HUES64 (cell line): ENCODE measurements at regions not wholly inside any gene's neighbourhood (a gene's known extent, or its start where the extent isn't known, plus 50 kb on each side); places are given as distances from the start of the nearest gene placed in this dataset.

Experiments used
- H3K27ac ChIP-seq: 2 replicates; pipeline ENCODE4 v1.7.0; 2013; ENCODE audit warnings: low read depth, low read length, inconsistent platforms
- H3K27me3 ChIP-seq: 2 replicates; pipeline ENCODE4 v1.6.1; 2013; ENCODE audit warnings: mild to moderate bottlenecking, low read length; ENCODE audit not compliant: insufficient read depth
- H3K36me3 ChIP-seq: 2 replicates; pipeline ENCODE4 v1.6.1; 2013; ENCODE audit warnings: mild to moderate bottlenecking, low read length; ENCODE audit not compliant: insufficient read depth
- H3K4me1 ChIP-seq: 2 replicates; pipeline ENCODE4 v1.6.1; 2013; ENCODE audit warnings: mild to moderate bottlenecking, low read length, moderate library complexity; ENCODE audit not compliant: insufficient read depth
- H3K4me3 ChIP-seq: 2 replicates; pipeline ENCODE4 v1.5.1; 2013; ENCODE audit warnings: mild to moderate bottlenecking, low read length, moderate library complexity
- H3K9ac ChIP-seq: 2 replicates; pipeline ENCODE4 v1.6.1; 2013; ENCODE audit warnings: mild to moderate bottlenecking, low read depth, low read length
- H3K9me3 ChIP-seq: 2 replicates; pipeline ENCODE4 v1.6.1; 2013; ENCODE audit warnings: low read depth, low read length; ENCODE audit not compliant: insufficient read depth
- WGBS: fragments of 150-250, 120-280 bp; methylation state at CpG from one replicate; pipeline ENCODE4 v1.1.7; 2013; ENCODE audit warnings: missing lambda C conversion rate; 5-methylcytosine and 5-hydroxymethylcytosine counted together

DNA sequence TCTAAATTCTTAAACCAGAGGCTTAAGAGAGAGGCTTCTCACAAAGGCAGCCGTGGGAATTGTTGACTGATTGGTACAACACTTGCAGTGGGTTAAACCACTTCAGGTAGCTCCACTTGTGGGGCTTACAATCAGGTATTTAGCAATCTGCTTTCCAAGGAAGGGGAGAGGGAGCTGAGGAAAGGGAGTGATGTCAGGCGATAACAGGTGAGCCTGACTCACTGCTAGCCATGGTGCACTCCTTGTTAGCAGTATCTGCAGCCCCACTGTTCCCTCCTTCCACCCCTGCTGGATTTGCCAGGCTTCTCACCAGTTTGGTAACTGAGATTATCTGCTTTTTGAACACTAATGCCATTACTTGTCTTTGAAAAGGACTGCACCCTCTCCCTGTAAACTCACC, 1056.7 kb upstream of the FANCL start:
- no peak overlapping the region for H3K4me3 ChIP-seq
- H3K9me3 ChIP-seq = no peaks in the 10 kb centered on the region
- H3K36me3 ChIP-seq = no peaks in the 10 kb centered on the region
- H3K4me1 ChIP-seq = peaks cover 22% of the 10 kb centered on the region
- 96% methylated on average over 2 of the region's 2 CpGs for WGBS
- H3K27ac ChIP-seq = no peak overlapping the region
- no peaks in the 10 kb centered on the region for H3K27me3 ChIP-seq
- no peak overlapping the region for H3K9ac ChIP-seq

- Histone ChIP-seq H3K9me3 (no peaks in the 10 kb centered on the region), H3K36me3 (no peaks in the 10 kb centered on the region), H3K4me1 (peaks cover 21% of the 10 kb centered on the region), H3K27me3 (no peaks in the 10 kb centered on the region), H3K4me3 (no peak overlapping the region), H3K9ac (no peak overlapping the region), H3K27ac (no peak overlapping the region)
- WGBS = 92% methylated on average over 2 of the region's 2 CpGs
These were observed 1055.2 kb upstream of the FANCL start for GRCh38 chr2:59296279-59296678.

- Histone ChIP-seq H3K9me3 (no peaks in the 10 kb centered on the region), H3K27ac (no peak overlapping the region), H3K36me3 (no peaks in the 10 kb centered on the region), H3K9ac (no peak overlapping the region), H3K27me3 (no peaks in the 10 kb centered on the region), H3K4me3 (no peak overlapping the region), H3K4me1 (peaks cover 20% of the 10 kb centered on the region)
- 88% methylated on average over 3 of the region's 3 CpGs for WGBS
These were observed 1054.5 kb upstream of the FANCL start for GRCh38 chr2:59295524-59296162.

DNA sequence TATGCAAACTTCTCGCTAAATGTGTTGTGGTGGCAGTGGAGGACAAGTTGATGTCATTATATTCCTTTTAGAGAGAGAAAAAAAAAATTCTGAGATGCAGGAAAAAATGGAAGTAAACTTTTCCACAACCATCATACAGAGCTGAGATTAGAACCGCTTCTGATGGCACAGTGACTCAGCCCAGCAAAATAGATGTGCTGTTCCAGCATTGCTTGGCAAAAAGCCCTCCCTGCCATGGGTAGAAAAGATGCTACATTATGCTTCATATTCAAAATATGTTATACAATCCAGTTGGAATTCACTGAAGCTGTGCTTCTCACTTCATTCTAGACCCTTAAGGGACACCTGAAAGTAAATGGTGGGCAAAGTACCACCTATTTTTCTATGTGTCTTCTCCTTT, 1047.6 kb upstream of the FANCL start:
- Histone ChIP-seq H3K9me3 (no peaks in the 10 kb centered on the region), H3K27me3 (no peaks in the 10 kb centered on the region), H3K36me3 (no peaks in the 10 kb centered on the region), H3K27ac (no peak overlapping the region), H3K4me3 (no peak overlapping the region), H3K9ac (no peak overlapping the region), H3K4me1 (no peaks in the 10 kb centered on the region)
- WGBS = 86% methylated on average over 2 of the region's 2 CpGs

GRCh38 chr2:59282374-59283057, 1041.4 kb upstream of the FANCL start:
- Histone ChIP-seq H3K4me3 (no peak overlapping the region), H3K36me3 (no peaks in the 10 kb centered on the region), H3K27ac (no peak overlapping the region), H3K9me3 (no peaks in the 10 kb centered on the region), H3K27me3 (no peaks in the 10 kb centered on the region), H3K9ac (no peak overlapping the region), H3K4me1 (no peaks in the 10 kb centered on the region)
- WGBS = 95% methylated on average over 6 of the region's 6 CpGs

DNA sequence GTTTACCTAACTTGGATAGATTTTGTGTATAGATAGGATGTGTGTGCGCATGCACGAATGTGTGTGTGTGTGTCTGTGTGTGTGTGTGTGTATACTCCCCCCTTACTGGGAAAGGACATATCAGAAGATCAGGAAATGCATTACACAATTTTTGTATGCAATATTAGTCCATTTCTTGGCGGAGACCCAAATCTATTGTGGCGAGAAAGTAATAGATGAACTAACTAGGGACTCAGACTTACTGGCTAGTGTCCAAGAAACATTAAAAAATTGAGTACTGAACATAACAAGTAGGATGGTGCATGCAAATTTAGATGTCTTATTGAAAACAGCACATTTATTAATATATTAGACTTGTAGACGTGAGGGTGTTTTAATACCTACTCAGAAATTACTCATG, 1036.5 kb upstream of the FANCL start:
- WGBS = 95% methylated on average over 4 of the region's 5 CpGs

GRCh38 chr2:59276917-59277316, 1035.8 kb upstream of the FANCL start:
- no peaks in the 10 kb centered on the region for H3K4me1 ChIP-seq
- H3K9ac ChIP-seq = no peak overlapping the region
- H3K27ac ChIP-seq = no peak overlapping the region
- no peak overlapping the region for H3K4me3 ChIP-seq
- WGBS = 89% methylated on average over 3 of the region's 3 CpGs
- no peaks in the 10 kb centered on the region for H3K36me3 ChIP-seq
- H3K9me3 ChIP-seq = no peaks in the 10 kb centered on the region
- H3K27me3 ChIP-seq = no peaks in the 10 kb centered on the region

More for the DNA sequence above, 1036.5 kb upstream of the FANCL start:
- Histone ChIP-seq H3K36me3 (no peaks in the 10 kb centered on the region), H3K4me3 (no peak overlapping the region), H3K27ac (no peak overlapping the region), H3K4me1 (no peaks in the 10 kb centered on the region), H3K9ac (no peak overlapping the region), H3K9me3 (no peaks in the 10 kb centered on the region), H3K27me3 (no peaks in the 10 kb centered on the region)

DNA sequence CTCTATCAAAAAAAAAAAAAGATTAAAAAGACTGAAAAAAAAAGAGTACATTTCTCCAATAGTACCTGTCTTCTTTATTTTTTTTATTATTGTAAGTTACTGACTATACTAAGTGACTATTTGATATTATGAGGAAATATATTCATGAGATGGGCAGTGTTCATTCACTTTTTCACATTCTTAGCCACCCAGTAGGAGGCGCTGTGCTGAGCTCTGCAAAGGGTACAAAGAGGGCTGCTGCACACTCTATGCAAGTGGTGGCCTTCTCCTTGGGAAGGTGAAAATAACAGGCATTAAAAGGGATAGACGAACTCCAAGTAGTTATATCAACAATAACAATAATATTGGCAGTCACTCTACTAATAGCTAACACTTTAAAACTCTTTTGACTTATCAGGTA, 1034.9 kb upstream of the FANCL start:
- H3K4me1 ChIP-seq = no peaks in the 10 kb centered on the region
- H3K9ac ChIP-seq = no peak overlapping the region
- no peaks in the 10 kb centered on the region for H3K9me3 ChIP-seq
- H3K27ac ChIP-seq = no peak overlapping the region
- H3K36me3 ChIP-seq = no peaks in the 10 kb centered on the region
- H3K27me3 ChIP-seq = no peaks in the 10 kb centered on the region
- no peak overlapping the region for H3K4me3 ChIP-seq
- WGBS = 49% methylated on average over 2 of the region's 2 CpGs

GRCh38 chr2:59266453-59266852, 1025.3 kb upstream of the FANCL start:
- 82% methylated on average over 2 of the region's 2 CpGs for whole genome bisulfite sequencing
- H3K9ac ChIP-seq = no peak overlapping the region

DNA sequence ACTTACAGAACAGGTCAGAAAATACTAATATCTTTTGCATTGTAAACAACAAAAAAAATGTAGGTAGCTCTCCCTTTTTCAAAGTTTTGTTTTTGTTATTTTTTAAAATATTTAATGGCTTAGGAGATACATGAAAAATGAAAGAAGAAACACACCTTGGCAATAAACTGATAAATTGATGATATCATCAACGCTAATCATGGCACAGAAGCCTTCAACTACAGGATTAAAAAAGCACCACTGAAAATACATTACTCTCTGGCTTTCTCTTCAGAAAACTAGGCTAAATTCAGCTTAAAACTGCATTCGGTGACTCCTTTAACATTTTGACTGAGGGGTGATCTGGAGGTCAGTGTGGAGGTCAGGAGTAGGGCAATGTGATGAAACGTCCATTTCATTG, 1018.8 kb upstream of the FANCL start:
- Histone ChIP-seq H3K4me3 (no peak overlapping the region), H3K4me1 (peaks cover 15% of the 10 kb centered on the region; the same call in 1 of the 2 replicates), H3K27me3 (no peaks in the 10 kb centered on the region), H3K9me3 (no peaks in the 10 kb centered on the region), H3K9ac (no peak overlapping the region), H3K27ac (no peak overlapping the region), H3K36me3 (no peaks in the 10 kb centered on the region)
- 83% methylated on average over 3 of the region's 3 CpGs for WGBS

More at GRCh38 chr2:59266453-59266852, 1025.3 kb upstream of the FANCL start:
- no peaks in the 10 kb centered on the region for H3K27me3 ChIP-seq
- H3K4me1 ChIP-seq = peaks cover 7% of the 10 kb centered on the region
- no peak overlapping the region for H3K4me3 ChIP-seq
- no peaks in the 10 kb centered on the region for H3K36me3 ChIP-seq
- no peak overlapping the region for H3K27ac ChIP-seq
- H3K9me3 ChIP-seq = no peaks in the 10 kb centered on the region

DNA sequence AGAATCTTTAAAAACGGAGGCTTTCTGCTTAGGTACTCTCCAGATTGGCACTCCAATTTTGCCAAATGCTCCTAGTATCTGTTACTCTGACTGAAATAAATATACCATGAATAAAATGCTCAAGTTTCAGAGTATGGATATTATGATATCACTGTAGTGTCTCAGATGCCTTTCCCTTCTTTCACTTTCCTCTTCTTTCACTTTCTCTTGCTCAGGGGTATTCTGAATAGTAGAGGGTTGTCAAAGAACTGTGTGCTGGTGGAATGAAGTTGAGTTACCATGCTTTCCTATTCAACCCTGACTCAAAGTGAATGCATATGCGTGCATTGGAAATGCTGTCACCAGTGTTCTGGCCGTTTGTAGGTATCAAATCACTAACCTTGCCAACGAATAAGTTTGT, 1015.2 kb upstream of the FANCL start:
- H3K4me1 ChIP-seq = peaks cover 15% of the 10 kb centered on the region; the same call in 1 of the 2 replicates
- no peaks in the 10 kb centered on the region for H3K36me3 ChIP-seq
- no peak overlapping the region for H3K27ac ChIP-seq
- H3K9me3 ChIP-seq = no peaks in the 10 kb centered on the region
- H3K27me3 ChIP-seq = no peaks in the 10 kb centered on the region
- no peak overlapping the region for H3K4me3 ChIP-seq
- WGBS = 85% methylated on average over 4 of the region's 4 CpGs
- no peak overlapping the region for H3K9ac ChIP-seq
